SK-N-SH (cell line): ENCODE measurements at regions not wholly inside any gene's neighbourhood (a gene's known extent, or its start where the extent isn't known, plus 50 kb on each side); places are given as distances from the start of the nearest gene placed in this dataset.

Experiments
- CTCF ChIA-PET: fragments of 300-600, 350-600 bp; formaldehyde crosslinking; extraction: SDS; loops from one replicate; lab custom pipeline; 2021; lab: Yijun Ruan, JAX
- POLR2A ChIA-PET: fragments of 350-600 bp; sonication (Branson Sonifier 250); formaldehyde crosslinking; extraction: SDS; loops from one replicate; lab custom pipeline; 2020; ENCODE audit warnings: antibody characterized with exemption, inconsistent platforms; lab: Yijun Ruan, JAX
- DNase-seq: peaks from one replicate; pipeline ENCODE4 v3.0.0; 2012
- H2AFZ ChIP-seq: fragments of 200-600 bp; sonication (generic); 2 replicates; pipeline ENCODE4 v1.8.1; 2016; ENCODE audit warnings: antibody characterized with exemption, mild to moderate bottlenecking, low read depth
- H3F3A ChIP-seq: fragments of 200-600 bp; sonication (generic); replicated peaks from 2 replicates; pipeline ENCODE3; 2016; ENCODE audit warnings: antibody characterized with exemption, mild to moderate bottlenecking; ENCODE audit not compliant: insufficient read depth
- H3K27ac ChIP-seq, 2 experiments: fragments of 200-500 bp in 1 of 2; fragments of 200-600 bp in 1 of 2; sonication (Bioruptor generic) in 1 of 2; sonication (generic), shearing (Covaris generic) in 1 of 2; 2 replicates each; pipeline versions ENCODE4 v1.5.1 to v1.6.1; 2014 to 2016; ENCODE audit warnings: low read depth in 2 of 2, inconsistent platforms in 1 of 2, low read length in 1 of 2, mild to moderate bottlenecking in 1 of 2, mixed read lengths in 1 of 2
- H3K27me3 ChIP-seq: fragments of 200-600 bp; sonication (generic), shearing (Covaris generic); 2 replicates; pipeline ENCODE4 v1.6.1; 2016; ENCODE audit warnings: mixed run types; ENCODE audit not compliant: insufficient read depth
- H3K36me3 ChIP-seq, 2 experiments: fragments of 200-500 bp in 1 of 2; fragments of 200-600 bp in 1 of 2; sonication (Bioruptor generic) in 1 of 2; sonication (generic) in 1 of 2; replicated peaks in 1 of 2; 2 replicates each; pipeline versions ENCODE3 to v1.5.1; 2014 to 2016; ENCODE audit warnings: low read length in 1 of 2, mild to moderate bottlenecking in 1 of 2; ENCODE audit not compliant: insufficient read depth in 2 of 2, control insufficient read depth in 1 of 2
- H3K4me1 ChIP-seq, 2 experiments: fragments of 200-500 bp in 1 of 2; fragments of 200-600 bp in 1 of 2; sonication (Bioruptor generic) in 1 of 2; sonication (generic), shearing (Covaris generic) in 1 of 2; 2 replicates each; pipeline versions ENCODE4 v1.5.1 to v1.6.1; 2014 to 2016; ENCODE audit warnings: low read depth in 1 of 2, low read length in 1 of 2, mixed run types in 1 of 2; ENCODE audit not compliant: insufficient read depth in 2 of 2, control insufficient read depth in 1 of 2
- H3K4me2 ChIP-seq: fragments of 200-600 bp; sonication (generic), shearing (Covaris generic); 2 replicates; pipeline ENCODE4 v1.6.1; 2017; ENCODE audit warnings: mixed run types
- H3K4me3 ChIP-seq, 2 experiments: fragments of 200-500 bp in 1 of 2; fragments of 200-600 bp in 1 of 2; sonication (Bioruptor generic) in 1 of 2; sonication (generic), shearing (Covaris generic) in 1 of 2; 2 replicates each; pipeline versions ENCODE4 v1.5.1 to v1.8.1; 2014 to 2016; ENCODE audit warnings: low read depth in 2 of 2, inconsistent platforms in 1 of 2, low read length in 1 of 2, mild to moderate bottlenecking in 1 of 2, mixed read lengths in 1 of 2, moderate library complexity in 1 of 2
- H3K79me2 ChIP-seq: fragments of 200-600 bp; sonication (generic); 2 replicates; pipeline ENCODE4 v1.8.1; 2017; ENCODE audit warnings: mild to moderate bottlenecking; ENCODE audit not compliant: insufficient read depth
- H3K9ac ChIP-seq: fragments of 200-600 bp; sonication (generic); 2 replicates; pipeline ENCODE4 v1.6.1; 2017; ENCODE audit warnings: mixed run types
- H3K9me2 ChIP-seq: fragments of 200-600 bp; sonication (generic); 2 replicates; pipeline ENCODE4 v1.6.1; 2017; ENCODE audit warnings: mixed run types
- H3K9me3 ChIP-seq: fragments of 200-600 bp; sonication (generic); 2 replicates; pipeline ENCODE4 v1.6.1; 2017; ENCODE audit warnings: mixed run types, mild to moderate bottlenecking, moderate library complexity
- H4K20me1 ChIP-seq: fragments of 200-600 bp; sonication (generic); 2 replicates; pipeline ENCODE4 v1.6.1; 2017; ENCODE audit warnings: mild to moderate bottlenecking, mixed run types; ENCODE audit not compliant: insufficient read depth
- CHD2 ChIP-seq: fragments of 150-350 bp; IDR thresholded peaks from 2 replicates; pipeline ENCODE4 v1.6.1; 2018; ENCODE audit warnings: low read length; ENCODE audit not compliant: partially characterized antibody
- GATA2 ChIP-seq: sonication (generic); formaldehyde crosslinking; IDR thresholded peaks from 2 replicates; pipeline ENCODE4 v1.5.0; 2020; ENCODE audit warnings: mild to moderate bottlenecking, missing genetic modification reagents
- MAX ChIP-seq: IDR thresholded peaks from 2 replicates; pipeline ENCODE4 v1.4.0; 2012; ENCODE audit warnings: low read depth
- NRF1 ChIP-seq: IDR thresholded peaks from 2 replicates; pipeline ENCODE4 v1.6.1; 2012; ENCODE audit warnings: low read depth, mild to moderate bottlenecking, low read length
- PBX3 ChIP-seq: IDR thresholded peaks from 2 replicates; pipeline ENCODE4; 2012
- POLR2AphosphoS5 ChIP-seq: IDR thresholded peaks from 2 replicates; pipeline ENCODE4 v1.6.1; 2012; ENCODE audit warnings: low read depth, low read length
- RFX5 ChIP-seq: IDR thresholded peaks from 2 replicates; pipeline ENCODE4 v1.6.1; 2012; ENCODE audit warnings: mild to moderate bottlenecking, improper control_type of control experiment, low read length
- SMC3 ChIP-seq: IDR thresholded peaks from 2 replicates; pipeline ENCODE4 v1.6.1; 2012; ENCODE audit warnings: low read depth, low read length, improper control_type of control experiment
- TCF12 ChIP-seq: IDR thresholded peaks from 2 replicates; pipeline ENCODE4 v1.4.0; 2012
- WGBS: methylation state at CpG from one replicate; pipeline ENCODE4 v1.1.6; 2017; ENCODE audit warnings: low lambda C conversion rate; 5-methylcytosine and 5-hydroxymethylcytosine counted together

- no peak overlapping the region for H3K9ac ChIP-seq
- no peaks in the 10 kb centered on the region for H3K9me2 ChIP-seq
- H4K20me1 ChIP-seq, result no peaks in the 10 kb centered on the region
- H3K9me3 ChIP-seq, result no peaks in the 10 kb centered on the region
- no peak for DNase-seq
- H3K36me3 ChIP-seq, result no peaks in the 10 kb centered on the region
- H2AFZ ChIP-seq, result no peak overlapping the region
- no peak for TF ChIP-seq MAX
- no peak for TF ChIP-seq GATA2 (CRISPR knock-in tag)
- no peak for TF ChIP-seq CHD2
- no peak for TF ChIP-seq SMC3
- TF ChIP-seq RFX5, result no peak
- no peaks in the 10 kb centered on the region for H3K4me1 ChIP-seq
- no peaks in the 10 kb centered on the region for H3F3A ChIP-seq
- H3K27me3 ChIP-seq, result no peaks in the 10 kb centered on the region
- POLR2A ChIA-PET, result no interaction called here
- H3K79me2 ChIP-seq, result no peaks in the 10 kb centered on the region
- no peak overlapping the region for H3K27ac ChIP-seq
- H3K4me3 ChIP-seq, result no peak overlapping the region
- CTCF ChIA-PET, result no interaction called here
- no peak overlapping the region for H3K4me2 ChIP-seq
These were observed 70.2 kb downstream of the PPP1R2C start for GRCh38 chrX:42707742-42708141.

- Histone ChIP-seq H3K36me3 (no peaks in the 10 kb centered on the region), H3K27me3 (no peaks in the 10 kb centered on the region), H3K4me1 (no peaks in the 10 kb centered on the region), H3F3A (no peaks in the 10 kb centered on the region), H3K9me3 (no peaks in the 10 kb centered on the region), H3K9me2 (no peaks in the 10 kb centered on the region), H3K4me2 (no peak overlapping the region), H2AFZ (no peak overlapping the region), H3K27ac (no peak overlapping the region), H4K20me1 (no peaks in the 10 kb centered on the region), H3K9ac (no peak overlapping the region), H3K79me2 (no peaks in the 10 kb centered on the region), H3K4me3 (no peak overlapping the region)
- no peak for DNase-seq
- POLR2A ChIA-PET, result no interaction called here
- TF ChIP-seq PBX3, result no peak
- 5% methylated on average over 2 of the region's 2 CpGs for WGBS
- CTCF ChIA-PET, result no interaction called here
These were observed 73.5 kb downstream of the PPP1R2C start for GRCh38 chrX:42704454-42704853.

- no peak overlapping the region for H2AFZ ChIP-seq
- H3K27ac ChIP-seq, result no peak overlapping the region
- TF ChIP-seq TCF12 (no peak), PBX3 (no peak), POLR2AphosphoS5 (no peak), NRF1 (no peak)
- WGBS, result 0% methylated on average over 3 of the region's 3 CpGs
- H4K20me1 ChIP-seq, result no peaks in the 10 kb centered on the region
- no peak overlapping the region for H3K9ac ChIP-seq
- H3K9me2 ChIP-seq, result no peaks in the 10 kb centered on the region
- no peak for DNase-seq
- H3K4me3 ChIP-seq, result no peak overlapping the region
- no peaks in the 10 kb centered on the region for H3K79me2 ChIP-seq
- no peak overlapping the region for H3K4me2 ChIP-seq
- H3K4me1 ChIP-seq, result no peaks in the 10 kb centered on the region
- ChIA-PET CTCF (interaction anchor here (1.4 kb wide), 1 partner anchor 18 kb away, joined by 5 read pairs; no protein-coding TSS in a partner anchor), POLR2A (no interaction called here)
- H3K27me3 ChIP-seq, result no peaks in the 10 kb centered on the region; the same call in 1 of the 2 replicates
- H3K9me3 ChIP-seq, result no peaks in the 10 kb centered on the region
- no peaks in the 10 kb centered on the region for H3F3A ChIP-seq
- H3K36me3 ChIP-seq, result no peaks in the 10 kb centered on the region
These were observed 80.4 kb downstream of the PPP1R2C start for GRCh38 chrX:42697544-42697943.
